H1 (cell line): ENCODE measurements at regions not wholly inside any gene's neighbourhood (a gene's known extent, or its start where the extent isn't known, plus 50 kb on each side); places are given as distances from the start of the nearest gene placed in this dataset.

Experiments used
- GABPA ChIP-seq: IDR thresholded peaks from 2 replicates; pipeline ENCODE4 v1.6.1; 2011; ENCODE audit warnings: mild to moderate bottlenecking, low read length, moderate library complexity, borderline replicate concordance; ENCODE audit not compliant: insufficient read depth
- RAD21 ChIP-seq, 2 experiments: IDR thresholded peaks in 1 of 2; conservative IDR thresholded peaks in 1 of 2; 2 replicates each; pipeline ENCODE4 v1.6.1; 2011; ENCODE audit warnings: low read depth in 2 of 2, low read length in 2 of 2, improper control_type of control experiment in 1 of 2, inconsistent platforms in 1 of 2, mild to moderate bottlenecking in 1 of 2, moderate library complexity in 1 of 2
- RBBP5 ChIP-seq: IDR thresholded peaks from 2 replicates; pipeline ENCODE4 v1.7.1; 2012; ENCODE audit warnings: low read depth, mild to moderate bottlenecking, inconsistent platforms, low read length, moderate library complexity, borderline replicate concordance
- ZNF274 ChIP-seq: IDR thresholded peaks from 2 replicates; pipeline ENCODE4 v1.7.0; 2012; ENCODE audit warnings: low read length, borderline replicate concordance; ENCODE audit errors: extremely low read depth

GRCh38 chr4:176425035-176425434, 105.3 kb downstream of the SPCS3 start (continued):
- TF ChIP-seq GABPA: no peak
- no peak for TF ChIP-seq RBBP5
- TF ChIP-seq ZNF274: no peak
- no peak for TF ChIP-seq RAD21 (IDR thresholded peaks at IDR 0.05 in 1 of 2, conservative IDR thresholded peaks at IDR 0.05 in 1 of 2; ENCODE audit: low read depth in 2 of 2, low read length in 2 of 2)
